IMR-90 (cell line): ENCODE measurements at regions not wholly inside any gene's neighbourhood (a gene's known extent, or its start where the extent isn't known, plus 50 kb on each side); places are given as distances from the start of the nearest gene placed in this dataset.

Experiments used
- ATAC-seq: fragments of 200-7000 bp; cut with Tn5 transposase; 2 replicates; pipeline ENCODE4 v1.9.1; 2020; ENCODE audit warnings: low read depth, mild to moderate bottlenecking, moderate library complexity
- BruUV-seq: library from RNA; stranded (reverse); fragments of 400-500 nt; replicated peaks from 2 replicates; lab custom pipeline; 2021; lab: Mats Ljungman, UMichigan
- CTCF ChIA-PET: fragments of 300-600 bp; formaldehyde crosslinking; extraction: SDS; loops from one replicate; lab custom pipeline; 2021; ENCODE audit warnings: antibody characterized with exemption; lab: Yijun Ruan, JAX
- POLR2A ChIA-PET: fragments of 300-600 bp; sonication (Branson Sonifier 250); formaldehyde crosslinking; loops from one replicate; lab custom pipeline; 2022; ENCODE audit warnings: antibody characterized with exemption; ENCODE audit not compliant: unreplicated experiment; lab: Charles Lee
- DNase-seq: peaks from one replicate; pipeline ENCODE4 v3.0.0; 2013
- H2AFZ ChIP-seq: replicated peaks from 2 replicates; pipeline ENCODE3; 2013; ENCODE audit warnings: low read length, mild to moderate bottlenecking; ENCODE audit not compliant: poor library complexity
- H2AK5ac ChIP-seq: 2 replicates; pipeline ENCODE4 v1.6.1; 2013; ENCODE audit warnings: low read depth, low read length, inconsistent platforms
- H2AK9ac ChIP-seq: replicated peaks from 2 replicates; pipeline ENCODE3; 2013; ENCODE audit warnings: mild to moderate bottlenecking, low read depth, low read length, moderate library complexity; ENCODE audit not compliant: poor library complexity
- H2BK120ac ChIP-seq: 2 replicates; pipeline ENCODE4 v1.6.1; 2013; ENCODE audit warnings: low read depth, low read length, inconsistent platforms
- H2BK15ac ChIP-seq: 3 replicates; pipeline ENCODE4 v1.6.1; 2013; ENCODE audit warnings: low read depth, low read length, inconsistent platforms
- H2BK20ac ChIP-seq: 2 replicates; pipeline ENCODE4 v1.6.1; 2013; ENCODE audit warnings: low read depth, mild to moderate bottlenecking, inconsistent platforms, low read length, moderate library complexity
- H2BK5ac ChIP-seq: 2 replicates; pipeline ENCODE4 v1.6.1; 2013; ENCODE audit warnings: mild to moderate bottlenecking, low read depth, low read length, inconsistent platforms; ENCODE audit not compliant: poor library complexity, severe bottlenecking
- H3K14ac ChIP-seq: replicated peaks from 2 replicates; pipeline ENCODE4 v1.6.1; 2013; ENCODE audit warnings: low read depth, low read length, inconsistent platforms
- H3K18ac ChIP-seq: 2 replicates; pipeline ENCODE4 v1.6.1; 2013; ENCODE audit warnings: low read depth, low read length, control low read depth
- H3K23ac ChIP-seq: 2 replicates; pipeline ENCODE4 v1.6.1; 2013; ENCODE audit warnings: low read depth, low read length, inconsistent platforms
- H3K27ac ChIP-seq: 2 replicates; pipeline ENCODE4 v1.5.1; 2013; ENCODE audit warnings: mild to moderate bottlenecking, control low read depth, low read length; ENCODE audit not compliant: insufficient read depth
- H3K27me3 ChIP-seq: 2 replicates; pipeline ENCODE4 v1.6.1; 2013; ENCODE audit warnings: low read length; ENCODE audit not compliant: control insufficient read depth, insufficient read depth
- H3K36me3 ChIP-seq: 2 replicates; pipeline ENCODE4 v1.6.1; 2013; ENCODE audit warnings: low read length, mixed read lengths; ENCODE audit not compliant: control insufficient read depth, insufficient read depth
- H3K4ac ChIP-seq: 2 replicates; pipeline ENCODE4 v1.6.1; 2013; ENCODE audit warnings: low read depth, low read length, inconsistent platforms
- H3K4me1 ChIP-seq: 2 replicates; pipeline ENCODE4 v1.6.1; 2013; ENCODE audit warnings: low read length, mixed read lengths; ENCODE audit not compliant: control insufficient read depth, insufficient read depth
- H3K4me2 ChIP-seq: 2 replicates; pipeline ENCODE4 v1.6.1; 2013; ENCODE audit warnings: low read depth, mild to moderate bottlenecking, control low read depth, low read length, moderate library complexity
- H3K4me3 ChIP-seq: 2 replicates; pipeline ENCODE4 v1.5.1; 2013; ENCODE audit warnings: low read depth, mild to moderate bottlenecking, control low read depth, low read length, moderate library complexity; ENCODE audit not compliant: insufficient read depth
- H3K56ac ChIP-seq: 2 replicates; pipeline ENCODE4 v1.6.1; 2013; ENCODE audit warnings: low read length, inconsistent platforms; ENCODE audit not compliant: insufficient read depth; ENCODE audit errors: extremely low read depth
- H3K79me1 ChIP-seq, 2 experiments: 2 replicates each; pipeline ENCODE4 v1.6.1; 2013; ENCODE audit warnings: low read length in 2 of 2, inconsistent platforms in 1 of 2, low read depth in 1 of 2
- H3K9ac ChIP-seq: 2 replicates; pipeline ENCODE4 v1.6.1; 2013; ENCODE audit warnings: low read depth, low read length, control low read depth
- H3K9me1 ChIP-seq: 2 replicates; pipeline ENCODE4 v1.6.1; 2013; ENCODE audit warnings: low read length, inconsistent platforms; ENCODE audit not compliant: insufficient read depth
- H3K9me3 ChIP-seq: 2 replicates; pipeline ENCODE4 v1.6.1; 2013; ENCODE audit warnings: low read length; ENCODE audit not compliant: control insufficient read depth, insufficient read depth
- H4K20me1 ChIP-seq: 2 replicates; pipeline ENCODE4 v1.6.1; 2013; ENCODE audit warnings: low read length, inconsistent platforms; ENCODE audit not compliant: insufficient read depth
- H4K5ac ChIP-seq: 2 replicates; pipeline ENCODE4 v1.6.1; 2013; ENCODE audit warnings: mild to moderate bottlenecking, low read depth, low read length, control low read depth
- H4K8ac ChIP-seq, 2 experiments: 2 replicates each; pipeline ENCODE4 v1.6.1; 2013; ENCODE audit warnings: low read depth in 2 of 2, low read length in 2 of 2, control low read depth in 1 of 2, inconsistent platforms in 1 of 2
- H4K91ac ChIP-seq: 2 replicates; pipeline ENCODE4 v1.6.1; 2013; ENCODE audit warnings: low read depth, low read length, inconsistent platforms; ENCODE audit not compliant: insufficient read depth
- BHLHE40 ChIP-seq: fragments of 150-350 bp; IDR thresholded peaks from 2 replicates; pipeline ENCODE4 v1.6.1; 2016; ENCODE audit warnings: mild to moderate bottlenecking, low read depth, low read length
- CEBPB ChIP-seq: IDR thresholded peaks from 2 replicates; pipeline ENCODE4 v1.6.1; 2012; ENCODE audit warnings: low read depth, low read length, improper control_type of control experiment
- CHD1 ChIP-seq: IDR thresholded peaks from 2 replicates; pipeline ENCODE4 v1.6.1; 2012; ENCODE audit warnings: low read depth, low read length, improper control_type of control experiment
- ELK1 ChIP-seq: fragments of 150-350 bp; IDR thresholded peaks from 2 replicates; pipeline ENCODE4 v1.6.1; 2016; ENCODE audit warnings: low read depth, mild to moderate bottlenecking, low read length, moderate library complexity, borderline replicate concordance
- FOS ChIP-seq: fragments of 150-350 bp; IDR thresholded peaks from 2 replicates; pipeline ENCODE4 v1.6.1; 2016; ENCODE audit warnings: low read depth, low read length
- MAFK ChIP-seq: IDR thresholded peaks from 2 replicates; pipeline ENCODE4 v1.6.1; 2012; ENCODE audit warnings: low read depth, low read length, improper control_type of control experiment
- MAZ ChIP-seq: IDR thresholded peaks from 2 replicates; pipeline ENCODE4 v1.6.1; 2012; ENCODE audit warnings: low read depth, mild to moderate bottlenecking, low read length, improper control_type of control experiment, moderate library complexity, borderline replicate concordance
- MXI1 ChIP-seq: IDR thresholded peaks from 2 replicates; pipeline ENCODE4 v1.6.1; 2012; ENCODE audit warnings: low read depth, mild to moderate bottlenecking, low read length, moderate library complexity, borderline replicate concordance
- NFE2L2 ChIP-seq: fragments of 150-350 bp; IDR thresholded peaks from 2 replicates; pipeline ENCODE4 v1.6.1; 2016; ENCODE audit warnings: low read depth, mild to moderate bottlenecking, low read length
- POLR2A ChIP-seq: IDR thresholded peaks from 2 replicates; pipeline ENCODE4 v1.6.1; 2012; ENCODE audit warnings: mild to moderate bottlenecking, low read depth, low read length
- RCOR1 ChIP-seq: IDR thresholded peaks from 2 replicates; pipeline ENCODE4 v1.6.1; 2012; ENCODE audit warnings: mild to moderate bottlenecking, low read length, improper control_type of control experiment; ENCODE audit not compliant: insufficient replicate concordance
- RFX5 ChIP-seq: IDR thresholded peaks from 2 replicates; pipeline ENCODE4 v1.8.0; 2012; ENCODE audit warnings: low read depth, mild to moderate bottlenecking, low read length, moderate library complexity
- SMC3 ChIP-seq: fragments of 150-350 bp; IDR thresholded peaks from 2 replicates; pipeline ENCODE4 v1.6.1; 2016; ENCODE audit warnings: low read depth, mild to moderate bottlenecking, antibody characterized with exemption, low read length, moderate library complexity
- USF2 ChIP-seq: fragments of 150-350 bp; IDR thresholded peaks from 2 replicates; pipeline ENCODE4 v1.6.1; 2017; ENCODE audit warnings: mild to moderate bottlenecking, antibody characterized with exemption, low read length, low read depth
- WGBS, 2 experiments: methylation state at CpG; one replicate each; pipeline versions ENCODE4 v1.1.5 to v1.1.7; 2013; ENCODE audit warnings: missing lambda C conversion rate in 2 of 2; ENCODE audit not compliant: insufficient read length in 1 of 2; ENCODE audit errors: extremely low coverage in 2 of 2; 5-methylcytosine and 5-hydroxymethylcytosine counted together
- dilution Hi-C: fragments of 300-500 bp; cut with HindIII; formaldehyde crosslinking; loops from one replicate; pipeline ENCODE4 v1.14.3; 2018; ENCODE audit warnings: low sequenced_read_pairs; ENCODE audit not compliant: unreplicated experiment
- in situ Hi-C: fragments of 300-500 bp; cut with MboI; formaldehyde crosslinking; loops from 3 replicates; pipeline ENCODE4 v1.14.3; 2019; ENCODE audit warnings: low sequenced_read_pairs, inconsistent platforms, mixed read lengths
- intact Hi-C: fragments of 100-400 bp; cut with micrococcal nuclease; formaldehyde crosslinking; loops from 2 replicates; pipeline ENCODE4 v1.10.0; 2022

- Histone ChIP-seq H3K9me1 (no peaks in the 10 kb centered on the region), H3K27me3 (no peaks in the 10 kb centered on the region), H2BK20ac (no peak overlapping the region), H3K4me3 (no peak overlapping the region), H2BK15ac (no peak overlapping the region), H3K4ac (no peak overlapping the region), H4K5ac (no peak overlapping the region), H2AFZ (no peak overlapping the region), H2AK5ac (no peak overlapping the region), H2AK9ac (no peak overlapping the region), H2BK5ac (no peak overlapping the region), H3K4me2 (no peak overlapping the region), H2BK120ac (no peak overlapping the region), H3K56ac (no peak overlapping the region), H3K23ac (no peak overlapping the region), H3K79me1 (no peaks in the 10 kb centered on the region), H3K36me3 (no peaks in the 10 kb centered on the region), H3K9ac (no peak overlapping the region), H3K9me3 (peaks cover 6% of the 10 kb centered on the region; the same call in 1 of the 2 replicates), H3K14ac (no peak overlapping the region), H3K27ac (no peak overlapping the region), H4K8ac (no peak overlapping the region), H4K20me1 (no peaks in the 10 kb centered on the region), H3K4me1 (no peaks in the 10 kb centered on the region), H3K18ac (no peak overlapping the region), H4K91ac (no peak overlapping the region)
- ATAC-seq (no peak), DNase-seq (no peak)
- intact Hi-C loops: no loop called here
- no CpG with 5 or more reads among the region's 3 CpGs for WGBS, 2 experiments
- in situ Hi-C loops: no loop called here
- dilution Hi-C loops: no loop called here
- ChIA-PET POLR2A (no interaction called here), CTCF (interaction anchor here (0.7 kb wide), 1 partner anchor 80 kb away, joined by 3 read pairs; no protein-coding TSS in a partner anchor)
- BruUV-seq: no TSS peak
- TF ChIP-seq MAZ (no peak), POLR2A (no peak), MAFK (no peak), NFE2L2 (no peak), FOS (no peak), CEBPB (no peak), ELK1 (no peak), CHD1 (no peak), MXI1 (no peak), RFX5 (no peak), SMC3 (no peak), RCOR1 (no peak), USF2 (no peak), BHLHE40 (no peak)
Observed at GRCh38 chr14:41187868-41188267, 418.8 kb upstream of the LRFN5 start.
